Cardiac fibroblast (primary cell): ENCODE measurements at regions not wholly inside any gene's neighbourhood (a gene's known extent, or its start where the extent isn't known, plus 50 kb on each side); places are given as distances from the start of the nearest gene placed in this dataset.

Experiments used
- DNase-seq, 2 donors: peaks; one replicate each; pipeline versions ENCODE4 v3.0.0 to v3.0.0-alpha.2; 2010; ENCODE audit warnings: low read depth in 2 of 2
- H3K4me3 ChIP-seq, 2 donors: replicated peaks in 1 of 2; 1 replicate in 1 of 2; 2 replicates in 1 of 2; pipeline ENCODE4 v1.5.1; 2011; ENCODE audit warnings: low read depth in 2 of 2, low read length in 2 of 2, mild to moderate bottlenecking in 2 of 2, moderate library complexity in 1 of 2
- TF ChIP-seq, protein P1 (sequence below): IDR thresholded peaks from one replicate; pipeline ENCODE4 v1.5.1; 2011; ENCODE audit warnings: low read depth, mild to moderate bottlenecking, low read length, inconsistent platforms

DNA sequence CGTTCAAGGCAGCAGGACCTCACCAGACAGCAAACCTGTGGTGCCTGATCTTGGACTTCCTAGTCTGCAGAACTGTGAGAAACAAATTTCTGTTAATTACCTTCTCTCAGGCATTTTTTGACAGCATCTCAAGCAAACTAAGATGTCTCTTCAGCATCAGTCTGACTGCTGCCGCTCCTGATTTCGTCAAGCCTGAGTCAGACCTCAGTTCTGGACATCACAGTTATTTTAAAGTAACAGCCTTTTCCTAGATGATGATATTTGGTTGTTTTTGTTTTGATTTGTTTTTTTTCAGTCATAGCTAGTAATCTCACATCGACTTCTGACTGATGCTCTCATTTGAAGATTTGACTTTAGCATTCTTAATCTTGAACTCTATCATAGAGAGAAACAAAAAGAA lies 71.9 kb downstream of the BLID start:
- DNase-seq = peak in 1 of 2 donors; percentile 58
- no peak overlapping the region for H3K4me3 ChIP-seq
- TF ChIP-seq, protein P1, sequence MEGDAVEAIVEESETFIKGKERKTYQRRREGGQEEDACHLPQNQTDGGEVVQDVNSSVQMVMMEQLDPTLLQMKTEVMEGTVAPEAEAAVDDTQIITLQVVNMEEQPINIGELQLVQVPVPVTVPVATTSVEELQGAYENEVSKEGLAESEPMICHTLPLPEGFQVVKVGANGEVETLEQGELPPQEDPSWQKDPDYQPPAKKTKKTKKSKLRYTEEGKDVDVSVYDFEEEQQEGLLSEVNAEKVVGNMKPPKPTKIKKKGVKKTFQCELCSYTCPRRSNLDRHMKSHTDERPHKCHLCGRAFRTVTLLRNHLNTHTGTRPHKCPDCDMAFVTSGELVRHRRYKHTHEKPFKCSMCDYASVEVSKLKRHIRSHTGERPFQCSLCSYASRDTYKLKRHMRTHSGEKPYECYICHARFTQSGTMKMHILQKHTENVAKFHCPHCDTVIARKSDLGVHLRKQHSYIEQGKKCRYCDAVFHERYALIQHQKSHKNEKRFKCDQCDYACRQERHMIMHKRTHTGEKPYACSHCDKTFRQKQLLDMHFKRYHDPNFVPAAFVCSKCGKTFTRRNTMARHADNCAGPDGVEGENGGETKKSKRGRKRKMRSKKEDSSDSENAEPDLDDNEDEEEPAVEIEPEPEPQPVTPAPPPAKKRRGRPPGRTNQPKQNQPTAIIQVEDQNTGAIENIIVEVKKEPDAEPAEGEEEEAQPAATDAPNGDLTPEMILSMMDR = no peak

DNA sequence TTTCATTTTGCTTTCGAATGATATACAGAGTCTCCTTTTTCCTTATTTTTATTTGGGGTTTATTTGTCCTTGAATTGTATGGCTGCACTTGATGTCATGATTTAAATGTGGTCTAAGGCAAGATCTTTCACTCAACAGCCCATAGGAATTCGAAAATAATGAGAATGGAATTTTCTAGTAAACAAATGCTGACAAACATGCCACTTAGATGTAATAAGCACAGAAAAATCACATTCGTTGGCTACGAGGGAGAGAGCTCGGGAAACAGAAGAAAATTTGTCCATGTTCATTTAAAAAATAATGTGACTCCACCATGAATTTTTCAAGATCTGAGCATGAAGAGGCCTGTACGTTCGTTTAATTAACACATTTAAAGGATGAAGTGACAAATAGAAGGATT lies 73.0 kb downstream of the BLID start:
- TF ChIP-seq, protein P1 = no peak
- no peak overlapping the region for H3K4me3 ChIP-seq
- no peak for DNase-seq

DNA sequence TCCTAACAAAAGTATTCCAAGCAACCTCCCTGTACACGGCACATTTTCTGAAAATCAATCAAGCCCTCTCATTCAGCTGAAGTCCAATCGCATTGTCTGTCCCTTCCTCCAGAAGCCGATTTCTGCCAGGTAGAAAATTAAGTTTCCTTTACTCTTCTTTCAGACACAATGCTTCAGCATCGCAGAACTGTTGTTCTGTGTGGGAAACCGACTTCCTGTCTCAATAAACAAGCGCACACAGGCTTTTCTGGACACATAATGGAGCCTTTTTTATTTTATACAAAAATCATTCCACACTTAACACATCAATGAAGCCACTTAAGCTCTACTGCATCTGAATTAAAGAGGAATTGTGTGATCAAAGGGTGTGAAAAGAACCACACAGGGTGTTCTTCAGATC lies 75.6 kb downstream of the BLID start:
- TF ChIP-seq, protein P1 = no peak
- DNase-seq = peak in 1 of 2 donors; percentile 46
- no peak overlapping the region for H3K4me3 ChIP-seq

DNA sequence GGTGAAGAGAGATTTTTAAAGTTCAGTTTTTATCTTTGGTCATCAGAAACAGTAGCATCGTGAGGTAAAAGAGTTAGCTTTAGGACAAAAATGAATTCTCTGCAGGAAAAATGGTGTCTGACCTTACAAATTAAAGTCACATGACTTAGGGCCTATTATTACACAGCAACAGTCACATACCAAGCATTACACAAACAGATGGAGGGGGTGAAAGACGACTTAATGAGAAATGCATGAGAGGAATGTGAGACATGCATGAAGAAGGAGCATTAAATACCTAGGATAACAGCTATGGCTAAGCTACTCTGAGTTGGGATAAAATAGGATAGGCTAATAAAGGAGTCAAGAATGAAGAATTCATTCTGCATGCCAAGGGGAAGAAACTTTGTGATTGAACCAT lies 77.5 kb downstream of the BLID start:
- no peak overlapping the region for H3K4me3 ChIP-seq
- DNase-seq = peak; percentile 87 to 90
- TF ChIP-seq, protein P1 = no peak

DNA sequence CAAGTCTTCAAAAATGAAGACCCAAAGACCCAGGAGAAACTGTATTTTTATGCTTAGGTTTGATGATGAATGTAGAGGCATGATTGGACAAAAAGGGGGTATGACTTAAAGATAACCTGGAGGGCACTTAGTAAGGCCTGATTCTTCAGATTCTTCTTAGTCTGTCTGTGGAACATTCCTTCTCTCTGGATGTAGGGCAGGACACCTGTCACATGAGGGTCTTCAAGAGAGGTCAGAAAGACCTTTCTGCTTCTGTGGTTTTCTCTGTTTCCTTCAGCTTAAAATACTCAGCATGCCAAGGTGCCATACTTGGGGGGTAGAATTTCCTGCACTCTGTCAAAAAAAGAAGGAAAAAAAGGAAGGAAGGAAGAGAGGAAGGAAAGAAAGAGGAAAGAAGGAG lies 78.1 kb downstream of the BLID start:
- no peak for DNase-seq
- no peak overlapping the region for H3K4me3 ChIP-seq
- TF ChIP-seq, protein P1 = no peak

DNA sequence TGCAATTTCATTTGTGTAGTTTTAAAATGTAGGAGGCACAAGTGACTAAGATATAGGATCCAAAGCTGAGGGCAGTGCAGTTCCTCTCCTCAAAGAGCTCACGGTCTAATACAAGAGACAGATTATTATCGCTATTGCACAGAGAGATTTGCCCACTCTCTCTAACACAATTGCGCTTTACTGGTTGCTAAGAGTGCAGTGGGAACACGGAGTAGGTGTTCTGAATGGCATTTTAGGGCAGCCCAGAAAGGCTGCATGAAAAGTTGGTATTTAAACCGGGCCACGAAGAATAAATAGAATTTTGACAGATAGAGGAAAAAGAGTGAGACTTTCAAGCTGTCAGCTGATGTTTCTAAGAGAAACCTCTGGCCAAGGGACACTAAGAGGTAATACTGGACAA lies 79.5 kb downstream of the BLID start:
- H3K4me3 ChIP-seq = no peak overlapping the region
- no peak for DNase-seq

DNA sequence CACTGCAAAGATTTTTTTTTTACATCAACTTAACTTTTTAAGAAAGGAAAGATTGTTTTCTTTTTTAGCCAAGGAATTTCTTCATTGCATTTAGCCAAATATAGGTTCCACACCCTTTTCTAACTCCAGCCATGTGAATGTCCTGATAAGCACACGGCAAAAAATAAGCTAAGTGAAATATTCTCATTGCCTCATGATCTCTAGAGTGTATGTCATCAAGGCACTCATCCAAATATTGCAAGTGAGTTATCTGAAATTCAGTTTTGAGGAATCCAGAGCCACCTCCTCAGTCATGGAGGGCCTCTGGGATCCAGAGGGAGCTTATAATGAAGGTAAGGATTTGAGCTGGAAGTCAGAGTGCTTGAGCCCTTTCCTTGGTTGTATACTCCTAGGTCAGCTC lies 80.0 kb downstream of the BLID start:
- TF ChIP-seq, protein P1 = no peak
- H3K4me3 ChIP-seq = no peak overlapping the region
- peak; percentile 84 to 92 for DNase-seq

More for the DNA sequence above, 79.5 kb downstream of the BLID start:
- TF ChIP-seq, protein P1 = no peak
